Keratinocyte (primary cell): ENCODE measurements at regions not wholly inside any gene's neighbourhood (a gene's known extent, or its start where the extent isn't known, plus 50 kb on each side); places are given as distances from the start of the nearest gene placed in this dataset.

Experiments
- DNase-seq: peaks from one replicate; pipeline ENCODE4 v3.0.0-alpha.2; 2011; ENCODE audit warnings: low read depth, missing footprints, low spot score
- FAIRE-seq: peaks from 2 replicates; lab custom pipeline; 2011; peaks lifted over from hg19 to GRCh38; lab: Jason Lieb, UNC
- H2AFZ ChIP-seq: 2 replicates; pipeline ENCODE4 v1.6.0; 2012; ENCODE audit warnings: low read length, control low read depth, inconsistent platforms; ENCODE audit not compliant: control insufficient read depth
- H3K27ac ChIP-seq: 2 replicates; pipeline ENCODE4 v1.5.1; 2011; ENCODE audit warnings: low read length; ENCODE audit not compliant: control insufficient read depth, insufficient read depth
- H3K27me3 ChIP-seq: 3 replicates; pipeline ENCODE4 v1.6.0; 2011; ENCODE audit warnings: low read length; ENCODE audit not compliant: control insufficient read depth, insufficient read depth; ENCODE audit errors: extremely low read depth
- H3K36me3 ChIP-seq, 2 experiments: 2 replicates in 1 of 2; 3 replicates in 1 of 2; pipeline ENCODE4 v1.5.1; 2011; ENCODE audit warnings: low read length in 2 of 2, mild to moderate bottlenecking in 1 of 2; ENCODE audit not compliant: control insufficient read depth in 2 of 2, insufficient read depth in 2 of 2; ENCODE audit errors: extremely low read depth in 1 of 2
- H3K4me1 ChIP-seq: 3 replicates; pipeline ENCODE4 v1.5.1; 2011; ENCODE audit warnings: low read length; ENCODE audit not compliant: control insufficient read depth, insufficient read depth; ENCODE audit errors: extremely low read depth
- H3K4me2 ChIP-seq: 3 replicates; pipeline ENCODE4 v1.6.0; 2011; ENCODE audit warnings: low read depth, low read length; ENCODE audit not compliant: control insufficient read depth, insufficient read depth; ENCODE audit errors: extremely low read depth
- H3K4me3 ChIP-seq, 3 experiments: fragments of 200-600 bp in 1 of 3; sonication (generic) in 1 of 3; 2 replicates in 2 of 3; 3 replicates in 1 of 3; pipeline ENCODE4 v1.5.1; 2011 to 2016; ENCODE audit warnings: low read length in 3 of 3, mild to moderate bottlenecking in 3 of 3, control low read depth in 2 of 3, inconsistent platforms in 1 of 3, low read depth in 1 of 3, mixed read lengths in 1 of 3, mixed run types in 1 of 3, moderate library complexity in 1 of 3; ENCODE audit not compliant: control insufficient read depth in 2 of 3, insufficient read depth in 2 of 3; ENCODE audit errors: extremely low read depth in 1 of 3
- H3K79me2 ChIP-seq: 2 replicates; pipeline ENCODE4 v1.6.0; 2012; ENCODE audit warnings: low read length; ENCODE audit not compliant: control insufficient read depth, insufficient read depth
- H3K9ac ChIP-seq: 3 replicates; pipeline ENCODE4 v1.6.0; 2011; ENCODE audit warnings: low read length; ENCODE audit not compliant: control insufficient read depth, insufficient read depth; ENCODE audit errors: extremely low read depth
- H3K9me1 ChIP-seq: 3 replicates; pipeline ENCODE4 v1.6.0; 2011; ENCODE audit warnings: low read length; ENCODE audit not compliant: control insufficient read depth, insufficient read depth; ENCODE audit errors: extremely low read depth
- H3K9me3 ChIP-seq: 2 replicates; pipeline ENCODE4 v1.5.1; 2012; ENCODE audit warnings: low read depth, low read length; ENCODE audit not compliant: control insufficient read depth
- H4K20me1 ChIP-seq: 3 replicates; pipeline ENCODE4 v1.6.0; 2011; ENCODE audit warnings: low read length; ENCODE audit not compliant: control insufficient read depth, insufficient read depth; ENCODE audit errors: extremely low read depth
- EZH2 ChIP-seq: IDR thresholded peaks from one replicate; pipeline ENCODE4 v1.6.1; 2012; ENCODE audit warnings: inconsistent platforms, mild to moderate bottlenecking, low read length, moderate library complexity
- dilution Hi-C: fragments of 300-500 bp; cut with MboI; formaldehyde crosslinking; loops from one replicate; pipeline ENCODE4 v1.7.0; 2020; ENCODE audit warnings: low sequenced_read_pairs; ENCODE audit not compliant: extremely low pct_ligation_motif_present
- TF ChIP-seq, protein P1 (sequence below), 3 experiments: IDR thresholded peaks in 1 of 3; conservative IDR thresholded peaks in 1 of 3; optimal IDR thresholded peaks in 1 of 3; 2 replicates in 2 of 3; 3 replicates in 1 of 3; pipeline versions ENCODE3 to v1.5.1; 2011; ENCODE audit warnings: low read length in 3 of 3, mild to moderate bottlenecking in 3 of 3, moderate library complexity in 2 of 3, control low read depth in 1 of 3, inconsistent platforms in 1 of 3; ENCODE audit not compliant: insufficient read depth in 2 of 3; ENCODE audit errors: extremely low read depth in 1 of 3

DNA sequence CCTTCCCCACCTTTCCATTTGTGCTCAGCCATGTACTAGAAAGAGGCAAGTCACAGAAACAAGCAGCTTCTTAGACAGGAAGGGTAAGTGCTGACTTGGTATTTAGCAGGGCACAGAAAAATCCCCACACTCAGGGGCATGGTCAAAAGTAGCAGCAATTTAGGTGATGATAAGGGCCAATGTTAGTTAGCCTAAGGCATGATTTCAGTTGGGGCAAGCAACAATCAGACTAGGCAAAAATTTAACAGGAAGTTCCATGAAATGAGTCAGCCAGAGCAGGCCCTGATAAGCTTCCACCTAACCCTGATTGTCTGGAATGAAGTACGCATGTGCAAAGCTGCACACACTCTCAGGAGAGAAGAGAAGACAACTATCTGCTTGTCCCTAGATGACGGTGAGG, 423.4 kb upstream of the UBE2E2 start:
- Histone ChIP-seq H3K9me3 (no peaks in the 10 kb centered on the region), H3K4me1 (no peaks in the 10 kb centered on the region), H3K79me2 (no peaks in the 10 kb centered on the region), H3K9me1 (no peaks in the 10 kb centered on the region), H3K9ac (no peak overlapping the region), H3K36me3 (no peaks in the 10 kb centered on the region), H3K4me3 (no peak overlapping the region), H4K20me1 (no peaks in the 10 kb centered on the region), H3K27me3 (no peaks in the 10 kb centered on the region), H2AFZ (no peak overlapping the region), H3K4me2 (no peak overlapping the region), H3K27ac (no peak overlapping the region)
- dilution Hi-C loops: no loop called here
- no peak for TF ChIP-seq EZH2
- TF ChIP-seq, protein P1, sequence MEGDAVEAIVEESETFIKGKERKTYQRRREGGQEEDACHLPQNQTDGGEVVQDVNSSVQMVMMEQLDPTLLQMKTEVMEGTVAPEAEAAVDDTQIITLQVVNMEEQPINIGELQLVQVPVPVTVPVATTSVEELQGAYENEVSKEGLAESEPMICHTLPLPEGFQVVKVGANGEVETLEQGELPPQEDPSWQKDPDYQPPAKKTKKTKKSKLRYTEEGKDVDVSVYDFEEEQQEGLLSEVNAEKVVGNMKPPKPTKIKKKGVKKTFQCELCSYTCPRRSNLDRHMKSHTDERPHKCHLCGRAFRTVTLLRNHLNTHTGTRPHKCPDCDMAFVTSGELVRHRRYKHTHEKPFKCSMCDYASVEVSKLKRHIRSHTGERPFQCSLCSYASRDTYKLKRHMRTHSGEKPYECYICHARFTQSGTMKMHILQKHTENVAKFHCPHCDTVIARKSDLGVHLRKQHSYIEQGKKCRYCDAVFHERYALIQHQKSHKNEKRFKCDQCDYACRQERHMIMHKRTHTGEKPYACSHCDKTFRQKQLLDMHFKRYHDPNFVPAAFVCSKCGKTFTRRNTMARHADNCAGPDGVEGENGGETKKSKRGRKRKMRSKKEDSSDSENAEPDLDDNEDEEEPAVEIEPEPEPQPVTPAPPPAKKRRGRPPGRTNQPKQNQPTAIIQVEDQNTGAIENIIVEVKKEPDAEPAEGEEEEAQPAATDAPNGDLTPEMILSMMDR (optimal IDR thresholded peaks at IDR 0.05 in 1 of 3, IDR thresholded peaks at IDR 0.05 in 1 of 3, conservative IDR thresholded peaks at IDR 0.05 in 1 of 3; ENCODE audit: extremely low read depth in 1 of 3, insufficient read depth in 2 of 3, low read length in 3 of 3): no peak
- DNase-seq: no peak
- no peak for FAIRE-seq

GRCh38 chr3:22792533-22792932, 410.6 kb upstream of the UBE2E2 start:
- no peak for TF ChIP-seq EZH2
- TF ChIP-seq, protein P1 (optimal IDR thresholded peaks at IDR 0.05 in 1 of 3, IDR thresholded peaks at IDR 0.05 in 1 of 3, conservative IDR thresholded peaks at IDR 0.05 in 1 of 3; ENCODE audit: extremely low read depth in 1 of 3, insufficient read depth in 2 of 3, low read length in 3 of 3): no peak
- no peak overlapping the region for H2AFZ ChIP-seq
- H3K9ac ChIP-seq: no peak overlapping the region
- no peak for FAIRE-seq
- H3K36me3 ChIP-seq: no peaks in the 10 kb centered on the region
- H3K9me3 ChIP-seq: no peaks in the 10 kb centered on the region
- no peak overlapping the region for H3K4me3 ChIP-seq
- DNase-seq: no peak
- H4K20me1 ChIP-seq: no peaks in the 10 kb centered on the region
- no peaks in the 10 kb centered on the region for H3K4me1 ChIP-seq
- H3K9me1 ChIP-seq: no peaks in the 10 kb centered on the region
- no peaks in the 10 kb centered on the region for H3K27me3 ChIP-seq
- dilution Hi-C loops: no loop called here
- no peak overlapping the region for H3K4me2 ChIP-seq
- H3K79me2 ChIP-seq: no peaks in the 10 kb centered on the region
- no peak overlapping the region for H3K27ac ChIP-seq
